ENCODE measurements at regions not wholly inside any gene's neighbourhood (a gene's known extent, or its start where the extent isn't known, plus 50 kb on each side); places are given as distances from the start of the nearest gene placed in this dataset.

- Mint-ChIP-seq H3K4me3 (no peak overlapping the region), H3K27ac (no peak overlapping the region), H3K9me3 (ENCODE audit: low read depth) (peaks cover 13% of the 10 kb centered on the region), H3K4me1 (no peaks in the 10 kb centered on the region), H3K27me3 (no peaks in the 10 kb centered on the region), H3K36me3 (no peaks in the 10 kb centered on the region)
- CTCF ChIA-PET, result no interaction called here
- DNase-seq (no peak), ATAC-seq (no peak)
These were observed 1141.8 kb upstream of the PCDH7 start for GRCh38 chr4:29578329-29578728.

GRCh38 chr4:29581457-29581856 lies 1138.7 kb upstream of the PCDH7 start:
- CTCF ChIA-PET, result no interaction called here
- no peaks in the 10 kb centered on the region for H3K4me1 Mint-ChIP-seq
- ATAC-seq (no peak), DNase-seq (no peak)
- H3K36me3 Mint-ChIP-seq, result no peaks in the 10 kb centered on the region
- no peak overlapping the region for H3K4me3 Mint-ChIP-seq
- H3K27ac Mint-ChIP-seq, result no peak overlapping the region
- no peaks in the 10 kb centered on the region for H3K27me3 Mint-ChIP-seq
- peaks cover 11% of the 10 kb centered on the region for H3K9me3 Mint-ChIP-seq (ENCODE audit: low read depth)

GRCh38 chr4:29588617-29589016 lies 1131.6 kb upstream of the PCDH7 start:
- peaks cover 11% of the 10 kb centered on the region for H3K9me3 Mint-ChIP-seq (ENCODE audit: low read depth)
- CTCF ChIA-PET, result no interaction called here
- H3K4me1 Mint-ChIP-seq, result no peaks in the 10 kb centered on the region

GRCh38 chr4:29596228-29596627 lies 1123.9 kb upstream of the PCDH7 start:
- H3K4me1 Mint-ChIP-seq, result no peaks in the 10 kb centered on the region
- no peak overlapping the region for H3K4me3 Mint-ChIP-seq
- DNase-seq, result no peak
- no peak for ATAC-seq
- H3K27me3 Mint-ChIP-seq, result no peaks in the 10 kb centered on the region
- H3K36me3 Mint-ChIP-seq, result no peaks in the 10 kb centered on the region
- peaks cover 8% of the 10 kb centered on the region for H3K9me3 Mint-ChIP-seq (ENCODE audit: low read depth)
- H3K27ac Mint-ChIP-seq, result no peak overlapping the region
- CTCF ChIA-PET, result no interaction called here

More at GRCh38 chr4:29588617-29589016, 1131.6 kb upstream of the PCDH7 start:
- ATAC-seq (no peak), DNase-seq (no peak)
- no peak overlapping the region for H3K4me3 Mint-ChIP-seq
- H3K27ac Mint-ChIP-seq, result no peak overlapping the region
- H3K27me3 Mint-ChIP-seq, result no peaks in the 10 kb centered on the region
- H3K36me3 Mint-ChIP-seq, result no peaks in the 10 kb centered on the region

GRCh38 chr4:29619168-29619567 lies 1101.0 kb upstream of the PCDH7 start:
- CTCF ChIA-PET, result no interaction called here
- no peak overlapping the region for H3K27ac Mint-ChIP-seq
- H3K4me3 Mint-ChIP-seq, result no peak overlapping the region
- H3K4me1 Mint-ChIP-seq, result no peaks in the 10 kb centered on the region
- peaks cover 2% of the 10 kb centered on the region for H3K9me3 Mint-ChIP-seq (ENCODE audit: low read depth)
- no peak for DNase-seq
- no peaks in the 10 kb centered on the region for H3K36me3 Mint-ChIP-seq
- ATAC-seq, result no peak
- H3K27me3 Mint-ChIP-seq, result no peaks in the 10 kb centered on the region

GRCh38 chr4:29632199-29632598 lies 1088.0 kb upstream of the PCDH7 start:
- Mint-ChIP-seq H3K27me3 (no peaks in the 10 kb centered on the region), H3K9me3 (ENCODE audit: low read depth) (peaks cover 8% of the 10 kb centered on the region), H3K27ac (no peak overlapping the region), H3K36me3 (no peaks in the 10 kb centered on the region), H3K4me3 (no peak overlapping the region), H3K4me1 (no peaks in the 10 kb centered on the region)
- CTCF ChIA-PET, result no interaction called here
- no peak for DNase-seq
- no peak for ATAC-seq

- H3K4me1 Mint-ChIP-seq, result no peaks in the 10 kb centered on the region
- no peaks in the 10 kb centered on the region for H3K27me3 Mint-ChIP-seq
- CTCF ChIA-PET, result no interaction called here
- ATAC-seq (no peak), DNase-seq (no peak)
- no peak overlapping the region for H3K27ac Mint-ChIP-seq
- no peaks in the 10 kb centered on the region for H3K36me3 Mint-ChIP-seq
- H3K4me3 Mint-ChIP-seq, result no peak overlapping the region
- peaks cover 5% of the 10 kb centered on the region for H3K9me3 Mint-ChIP-seq (ENCODE audit: low read depth)
These were observed 1083.2 kb upstream of the PCDH7 start for GRCh38 chr4:29636961-29637360.

GRCh38 chr4:29653221-29653620 lies 1066.9 kb upstream of the PCDH7 start:
- Mint-ChIP-seq H3K4me1 (no peaks in the 10 kb centered on the region), H3K27me3 (no peaks in the 10 kb centered on the region), H3K27ac (no peak overlapping the region), H3K36me3 (no peaks in the 10 kb centered on the region), H3K9me3 (ENCODE audit: low read depth) (peaks cover 14% of the 10 kb centered on the region), H3K4me3 (no peak overlapping the region)
- ATAC-seq (no peak), DNase-seq (no peak)
- CTCF ChIA-PET, result no interaction called here

- no peaks in the 10 kb centered on the region for H3K4me1 Mint-ChIP-seq
- H3K27me3 Mint-ChIP-seq, result no peaks in the 10 kb centered on the region
- H3K4me3 Mint-ChIP-seq, result no peak overlapping the region
- no peak for DNase-seq
- no peak for ATAC-seq
- CTCF ChIA-PET, result no interaction called here
- no peaks in the 10 kb centered on the region for H3K36me3 Mint-ChIP-seq
- peaks cover 9% of the 10 kb centered on the region for H3K9me3 Mint-ChIP-seq (ENCODE audit: low read depth)
- no peak overlapping the region for H3K27ac Mint-ChIP-seq
These were observed 1039.5 kb upstream of the PCDH7 start for GRCh38 chr4:29680644-29681043.

- H3K36me3 Mint-ChIP-seq, result no peaks in the 10 kb centered on the region
- H3K9me3 Mint-ChIP-seq (ENCODE audit: low read depth), result peaks cover 12% of the 10 kb centered on the region
- no peaks in the 10 kb centered on the region for H3K27me3 Mint-ChIP-seq
- no peak overlapping the region for H3K27ac Mint-ChIP-seq
- ATAC-seq (no peak), DNase-seq (no peak)
- CTCF ChIA-PET, result no interaction called here
- H3K4me1 Mint-ChIP-seq, result no peaks in the 10 kb centered on the region
- no peak overlapping the region for H3K4me3 Mint-ChIP-seq
These were observed 1016.1 kb upstream of the PCDH7 start for GRCh38 chr4:29704059-29704458.

- Mint-ChIP-seq H3K36me3 (no peaks in the 10 kb centered on the region), H3K27ac (no peak overlapping the region), H3K27me3 (no peaks in the 10 kb centered on the region), H3K9me3 (ENCODE audit: low read depth) (peaks cover 11% of the 10 kb centered on the region), H3K4me1 (no peaks in the 10 kb centered on the region), H3K4me3 (no peak overlapping the region)
- DNase-seq (no peak), ATAC-seq (no peak)
- CTCF ChIA-PET, result no interaction called here
These were observed 1011.7 kb upstream of the PCDH7 start for GRCh38 chr4:29708473-29708872.

GRCh38 chr4:29710519-29710918 lies 1009.6 kb upstream of the PCDH7 start:
- ATAC-seq (no peak), DNase-seq (no peak)
- CTCF ChIA-PET, result no interaction called here
- no peak overlapping the region for H3K4me3 Mint-ChIP-seq
- peaks cover 10% of the 10 kb centered on the region for H3K9me3 Mint-ChIP-seq (ENCODE audit: low read depth)
- H3K27me3 Mint-ChIP-seq, result no peaks in the 10 kb centered on the region
- no peaks in the 10 kb centered on the region for H3K4me1 Mint-ChIP-seq
- no peak overlapping the region for H3K27ac Mint-ChIP-seq
- H3K36me3 Mint-ChIP-seq, result no peaks in the 10 kb centered on the region

GRCh38 chr4:29711226-29711625 lies 1008.9 kb upstream of the PCDH7 start:
- Mint-ChIP-seq H3K36me3 (no peaks in the 10 kb centered on the region), H3K4me3 (no peak overlapping the region), H3K27me3 (no peaks in the 10 kb centered on the region), H3K9me3 (ENCODE audit: low read depth) (peaks cover 6% of the 10 kb centered on the region), H3K27ac (no peak overlapping the region), H3K4me1 (no peaks in the 10 kb centered on the region)
- DNase-seq (no peak), ATAC-seq (no peak)
- CTCF ChIA-PET, result interaction anchor here (1.5 kb wide), 1 partner anchor 20 kb away, joined by 4 read pairs; no protein-coding TSS in a partner anchor

GRCh38 chr4:29717287-29718057 lies 1002.7 kb upstream of the PCDH7 start:
- no peaks in the 10 kb centered on the region for H3K36me3 Mint-ChIP-seq
- no peak overlapping the region for H3K27ac Mint-ChIP-seq
- H3K4me3 Mint-ChIP-seq, result no peak overlapping the region
- CTCF ChIA-PET, result no interaction called here
- DNase-seq (no peak), ATAC-seq (no peak)
- no peaks in the 10 kb centered on the region for H3K4me1 Mint-ChIP-seq
- no peaks in the 10 kb centered on the region for H3K27me3 Mint-ChIP-seq
- peaks cover 5% of the 10 kb centered on the region for H3K9me3 Mint-ChIP-seq (ENCODE audit: low read depth)

- Mint-ChIP-seq H3K36me3 (no peaks in the 10 kb centered on the region), H3K27ac (no peak overlapping the region), H3K27me3 (no peaks in the 10 kb centered on the region), H3K4me3 (no peak overlapping the region), H3K4me1 (no peaks in the 10 kb centered on the region), H3K9me3 (ENCODE audit: low read depth) (peaks cover 5% of the 10 kb centered on the region)
- CTCF ChIA-PET, result no interaction called here
- ATAC-seq (no peak), DNase-seq (no peak)
These were observed 1002.0 kb upstream of the PCDH7 start for GRCh38 chr4:29718136-29718535.
